Endothelial cell of umbilical vein (primary cell): ENCODE measurements at regions not wholly inside any gene's neighbourhood (a gene's known extent, or its start where the extent isn't known, plus 50 kb on each side); places are given as distances from the start of the nearest gene placed in this dataset.
"Not testable (repeated sequence)": the region's sequence is repeated elsewhere in the genome, so short reads cannot be mapped to it uniquely, and the experiment has no call there.

ENCODE experiments used
- BruUV-seq: library from RNA; stranded (reverse); fragments of 400-500 nt; replicated peaks from 2 replicates; lab custom pipeline; 2021; lab: Mats Ljungman, UMichigan
- CTCF ChIA-PET: fragments of 300-600, 350-600 bp; sonication (Branson Sonifier 250); formaldehyde crosslinking; loops from one replicate; lab custom pipeline; 2021; ENCODE audit warnings: antibody characterized with exemption, inconsistent platforms; lab: Charles Lee
- POLR2A ChIA-PET: fragments of 300-600, 350-600 bp; sonication (Branson Sonifier 250); formaldehyde crosslinking; loops from one replicate; lab custom pipeline; 2021; ENCODE audit warnings: antibody characterized with exemption, inconsistent platforms; lab: Charles Lee
- DNase-seq: peaks from one replicate; pipeline ENCODE4 v3.0.0-alpha.2; 2011; ENCODE audit warnings: low read depth, low spot score
- FAIRE-seq: peaks from 2 replicates; lab custom pipeline; 2011; peaks lifted over from hg19 to GRCh38; lab: Jason Lieb, UNC
- H2AFZ ChIP-seq: 2 replicates; pipeline ENCODE4 v1.6.0; 2012; ENCODE audit warnings: low read depth, low read length, control low read depth, inconsistent platforms
- H3K27ac ChIP-seq: 2 replicates; pipeline ENCODE4 v1.5.1; 2011; ENCODE audit warnings: low read depth, mild to moderate bottlenecking, control low read depth, low read length, moderate library complexity; ENCODE audit not compliant: insufficient read depth
- H3K27me3 ChIP-seq, 2 experiments: 2 replicates each; pipeline versions ENCODE4 v1.6.0 to v1.6.1; 2011; ENCODE audit warnings: low read length in 2 of 2, mixed read lengths in 1 of 2; ENCODE audit not compliant: control insufficient read depth in 2 of 2, insufficient read depth in 2 of 2
- H3K36me3 ChIP-seq, 2 experiments: 2 replicates in 1 of 2; 3 replicates in 1 of 2; pipeline ENCODE4 v1.5.1; 2011; ENCODE audit warnings: low read length in 2 of 2, mild to moderate bottlenecking in 1 of 2, moderate library complexity in 1 of 2; ENCODE audit not compliant: control insufficient read depth in 2 of 2, insufficient read depth in 2 of 2; ENCODE audit errors: extremely low read depth in 1 of 2
- H3K4me1 ChIP-seq: 3 replicates; pipeline ENCODE4 v1.5.1; 2011; ENCODE audit warnings: mild to moderate bottlenecking, low read length; ENCODE audit not compliant: control insufficient read depth, insufficient read depth; ENCODE audit errors: extremely low read depth
- H3K4me2 ChIP-seq: 2 replicates; pipeline ENCODE4 v1.6.1; 2011; ENCODE audit warnings: low read length, control low read depth, mixed read lengths; ENCODE audit not compliant: insufficient read depth
- H3K4me3 ChIP-seq, 3 experiments: fragments of 200-600 bp in 1 of 3; sonication (generic), shearing (Covaris generic) in 1 of 3; replicated peaks in 1 of 3; 2 replicates each; pipeline ENCODE4 v1.5.1; 2011 to 2016; ENCODE audit warnings: control low read depth in 3 of 3, low read length in 3 of 3, mild to moderate bottlenecking in 2 of 3, inconsistent platforms in 1 of 3, low read depth in 1 of 3, moderate library complexity in 1 of 3; ENCODE audit not compliant: insufficient read depth in 1 of 3
- H3K79me2 ChIP-seq: 2 replicates; pipeline ENCODE4 v1.6.0; 2012; ENCODE audit warnings: low read length, inconsistent platforms; ENCODE audit not compliant: control insufficient read depth, insufficient read depth
- H3K9ac ChIP-seq: replicated peaks from 2 replicates; pipeline ENCODE3; 2011; ENCODE audit warnings: low read length, control low read depth; ENCODE audit not compliant: insufficient read depth; ENCODE audit errors: extremely low read depth
- H3K9me1 ChIP-seq: replicated peaks from 3 replicates; pipeline ENCODE4 v1.6.0; 2011; ENCODE audit warnings: mild to moderate bottlenecking, low read length; ENCODE audit not compliant: control insufficient read depth, insufficient read depth; ENCODE audit errors: extremely low read depth
- H3K9me3 ChIP-seq: replicated peaks from 2 replicates; pipeline ENCODE4 v1.5.1; 2012; ENCODE audit warnings: low read length, inconsistent platforms; ENCODE audit not compliant: control insufficient read depth, insufficient read depth
- H4K20me1 ChIP-seq: replicated peaks from 2 replicates; pipeline ENCODE3; 2011; ENCODE audit warnings: mild to moderate bottlenecking, low read length; ENCODE audit not compliant: control insufficient read depth, insufficient read depth; ENCODE audit errors: extremely low read depth
- EZH2 ChIP-seq: IDR thresholded peaks from 2 replicates; pipeline ENCODE4 v1.6.1; 2012; ENCODE audit warnings: borderline replicate concordance, low read depth, mild to moderate bottlenecking, moderate library complexity, low read length, inconsistent platforms; ENCODE audit not compliant: severe bottlenecking
- FOS ChIP-seq: IDR thresholded peaks from 2 replicates; pipeline ENCODE4 v1.6.1; 2011; ENCODE audit warnings: mild to moderate bottlenecking, low read length, moderate library complexity, borderline replicate concordance; ENCODE audit not compliant: insufficient read depth
- GATA2 ChIP-seq: IDR thresholded peaks from 2 replicates; pipeline ENCODE4 v1.7.0; 2011; ENCODE audit warnings: low read depth, mild to moderate bottlenecking, moderate library complexity, mixed read lengths, low read length; ENCODE audit not compliant: insufficient read length, insufficient read depth
- JUN ChIP-seq: IDR thresholded peaks from 2 replicates; pipeline ENCODE4 v1.6.1; 2011; ENCODE audit warnings: borderline replicate concordance, low read depth; ENCODE audit not compliant: insufficient read length, insufficient read depth
- MYC ChIP-seq: IDR thresholded peaks from one replicate; pipeline ENCODE4 v1.6.1; 2011; ENCODE audit warnings: mild to moderate bottlenecking, low read depth, low read length
- POLR2A ChIP-seq: IDR thresholded peaks from 2 replicates; pipeline ENCODE4 v1.6.1; 2012; ENCODE audit warnings: low read depth, mild to moderate bottlenecking, control low read depth, low read length
- POLR2AphosphoS5 ChIP-seq: IDR thresholded peaks from 2 replicates; pipeline ENCODE4 v1.6.1; 2012; ENCODE audit warnings: low read depth, mild to moderate bottlenecking, control low read depth, low read length, moderate library complexity; ENCODE audit not compliant: insufficient read depth
- dilution Hi-C: fragments of 300-500 bp; cut with MboI; formaldehyde crosslinking; loops from one replicate; pipeline ENCODE4 v1.15.0; 2019; ENCODE audit warnings: low sequenced_read_pairs; ENCODE audit not compliant: extremely low pct_ligation_motif_present
- intact Hi-C: fragments of 100-400 bp; cut with micrococcal nuclease; formaldehyde crosslinking; loops from one replicate; pipeline ENCODE4 v1.10.0; 2022
- TF ChIP-seq, protein P1 (sequence below), 2 donors: IDR thresholded peaks; 1 replicate in 1 of 2; 2 replicates in 1 of 2; pipeline ENCODE4 v1.5.1; 2011; ENCODE audit warnings: low read length in 2 of 2, mild to moderate bottlenecking in 2 of 2, moderate library complexity in 2 of 2, control low read depth in 1 of 2, inconsistent platforms in 1 of 2, low read depth in 1 of 2; ENCODE audit not compliant: insufficient read depth in 1 of 2; ENCODE audit errors: extremely low read depth in 1 of 2
- TF ChIP-seq, protein P2 (sequence below): IDR thresholded peaks from 2 replicates; pipeline ENCODE4 v1.6.1; 2011; ENCODE audit not compliant: insufficient read depth, insufficient read length

- H3K4me1 ChIP-seq, result no peaks in the 10 kb centered on the region
- ChIA-PET CTCF (interaction anchor here (0.9 to 1.4 kb wide), 3 partner anchors 13 to 25 kb away, joined by 3 read pairs; no protein-coding TSS in a partner anchor), POLR2A (no interaction called here)
- dilution Hi-C loops, result no loop called here
- H3K27ac ChIP-seq, result no peak overlapping the region
- no peak overlapping the region for H3K4me3 ChIP-seq
- H3K9me1 ChIP-seq, result no peaks in the 10 kb centered on the region
- no peak for FAIRE-seq
- intact Hi-C loops, result no loop called here
- no peak for DNase-seq
- no peaks in the 10 kb centered on the region for H3K27me3 ChIP-seq
- TF ChIP-seq JUN (no peak), POLR2A (no peak), MYC (no peak), EZH2 (no peak), POLR2AphosphoS5 (no peak), GATA2 (no peak), FOS (no peak)
- TF ChIP-seq, protein P1, sequence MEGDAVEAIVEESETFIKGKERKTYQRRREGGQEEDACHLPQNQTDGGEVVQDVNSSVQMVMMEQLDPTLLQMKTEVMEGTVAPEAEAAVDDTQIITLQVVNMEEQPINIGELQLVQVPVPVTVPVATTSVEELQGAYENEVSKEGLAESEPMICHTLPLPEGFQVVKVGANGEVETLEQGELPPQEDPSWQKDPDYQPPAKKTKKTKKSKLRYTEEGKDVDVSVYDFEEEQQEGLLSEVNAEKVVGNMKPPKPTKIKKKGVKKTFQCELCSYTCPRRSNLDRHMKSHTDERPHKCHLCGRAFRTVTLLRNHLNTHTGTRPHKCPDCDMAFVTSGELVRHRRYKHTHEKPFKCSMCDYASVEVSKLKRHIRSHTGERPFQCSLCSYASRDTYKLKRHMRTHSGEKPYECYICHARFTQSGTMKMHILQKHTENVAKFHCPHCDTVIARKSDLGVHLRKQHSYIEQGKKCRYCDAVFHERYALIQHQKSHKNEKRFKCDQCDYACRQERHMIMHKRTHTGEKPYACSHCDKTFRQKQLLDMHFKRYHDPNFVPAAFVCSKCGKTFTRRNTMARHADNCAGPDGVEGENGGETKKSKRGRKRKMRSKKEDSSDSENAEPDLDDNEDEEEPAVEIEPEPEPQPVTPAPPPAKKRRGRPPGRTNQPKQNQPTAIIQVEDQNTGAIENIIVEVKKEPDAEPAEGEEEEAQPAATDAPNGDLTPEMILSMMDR (IDR thresholded peaks at IDR 0.05; ENCODE audit: extremely low read depth in 1 of 2, insufficient read depth in 1 of 2, low read depth in 1 of 2, low read length in 2 of 2), result no peak
- TF ChIP-seq, protein P2, sequence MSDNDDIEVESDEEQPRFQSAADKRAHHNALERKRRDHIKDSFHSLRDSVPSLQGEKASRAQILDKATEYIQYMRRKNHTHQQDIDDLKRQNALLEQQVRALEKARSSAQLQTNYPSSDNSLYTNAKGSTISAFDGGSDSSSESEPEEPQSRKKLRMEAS, result no peak
- H3K79me2 ChIP-seq, result no peaks in the 10 kb centered on the region
- H3K9ac ChIP-seq, result no peak overlapping the region
- H3K36me3 ChIP-seq, result no peaks in the 10 kb centered on the region
- H3K4me2 ChIP-seq, result no peak overlapping the region
- BruUV-seq, result no TSS peak
- H4K20me1 ChIP-seq, result no peaks in the 10 kb centered on the region
- no peaks in the 10 kb centered on the region for H3K9me3 ChIP-seq
- no peak overlapping the region for H2AFZ ChIP-seq
These were observed 173.1 kb downstream of the TGFB2 start for GRCh38 chr1:218518216-218518740.

DNA sequence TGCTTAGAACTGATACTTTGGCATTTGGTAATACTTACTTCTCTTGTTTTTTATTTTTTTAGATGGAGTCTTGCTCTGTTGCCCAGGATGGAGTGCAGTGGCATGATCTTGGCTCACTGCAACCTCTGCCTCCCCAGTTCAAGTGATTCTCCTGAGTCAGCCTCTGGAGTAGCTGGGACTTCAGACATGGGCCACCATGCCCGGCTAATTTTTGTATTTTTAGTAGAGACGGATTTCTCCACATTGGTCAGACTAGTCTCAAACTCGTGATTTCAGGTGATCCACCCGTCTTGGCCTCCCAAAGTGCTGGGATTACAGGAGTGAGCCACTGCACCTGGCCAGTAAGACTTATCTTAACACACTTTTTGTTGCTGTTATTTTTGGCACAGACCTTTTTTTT lies 175.5 kb downstream of the TGFB2 start:
- H3K4me2 ChIP-seq, H3K9me1 ChIP-seq, H3K79me2 ChIP-seq, H3K9ac ChIP-seq, H3K36me3 ChIP-seq, H3K27ac ChIP-seq, H4K20me1 ChIP-seq, DNase-seq, POLR2A ChIA-PET, dilution Hi-C loops, H3K4me1 ChIP-seq, H3K4me3 ChIP-seq, H3K9me3 ChIP-seq, H3K27me3 ChIP-seq, BruUV-seq, H2AFZ ChIP-seq, FAIRE-seq: not testable (repeated sequence)
- intact Hi-C loops, result loop anchor here (1.0 to 10.0 kb wide), 6 partner anchors 159 to 1044 kb away; partner anchors contain the start of gene TGFB2
- CTCF ChIA-PET, result interaction anchor here (0.6 to 2.4 kb wide), 13 partner anchors 9 to 546 kb away, joined by 3 to 18 read pairs (median 4); partner anchors contain the start of gene TGFB2
